AG09319 (cell line): ENCODE measurements at regions not wholly inside any gene's neighbourhood (a gene's known extent, or its start where the extent isn't known, plus 50 kb on each side); places are given as distances from the start of the nearest gene placed in this dataset.
"Not testable (repeated sequence)": the region's sequence is repeated elsewhere in the genome, so short reads cannot be mapped to it uniquely, and the experiment has no call there.

Source experiments
- DNase-seq: peaks from one replicate; pipeline ENCODE4 v3.0.0-alpha.2; 2010; ENCODE audit warnings: low read depth; ENCODE audit errors: extremely low read depth
- CTCF ChIP-seq: IDR thresholded peaks from 2 replicates; pipeline ENCODE4 v1.5.1; 2011; ENCODE audit warnings: low read depth, mild to moderate bottlenecking, inconsistent platforms, low read length, moderate library complexity

- no peak for DNase-seq
- no peak for TF ChIP-seq CTCF
Observed at GRCh38 chr4:14000091-14000814, 372.7 kb upstream of the BOD1L1 start.

- DNase-seq, result not testable (repeated sequence)
Observed at GRCh38 chr4:14002331-14002730, 374.8 kb upstream of the BOD1L1 start.

- TF ChIP-seq CTCF, result no peak
- no peak for DNase-seq
Observed at GRCh38 chr4:14008494-14008893, 381.0 kb upstream of the BOD1L1 start.

GRCh38 chr4:14018191-14018853, 390.8 kb upstream of the BOD1L1 start:
- DNase-seq, result no peak
- TF ChIP-seq CTCF, result no peak

- TF ChIP-seq CTCF, result no peak
- DNase-seq, result no peak
Observed at GRCh38 chr4:14022456-14022855, 394.9 kb upstream of the BOD1L1 start.

- no peak for TF ChIP-seq CTCF
Observed at GRCh38 chr4:14023036-14023435, 395.5 kb upstream of the BOD1L1 start.

GRCh38 chr4:14023896-14024295, 396.4 kb upstream of the BOD1L1 start:
- DNase-seq, result no peak
- no peak for TF ChIP-seq CTCF

More at GRCh38 chr4:14023036-14023435, 395.5 kb upstream of the BOD1L1 start:
- no peak for DNase-seq
